Naive thymus-derived CD4-positive, alpha-beta T cell (primary cell): ENCODE measurements at regions not wholly inside any gene's neighbourhood (a gene's known extent, or its start where the extent isn't known, plus 50 kb on each side); places are given as distances from the start of the nearest gene placed in this dataset.

Source experiments
- ATAC-seq: fragments of 150-1000 bp; cut with Tn5 transposase; 2 replicates; pipeline ENCODE4 v1.10.0; 2021; ENCODE audit warnings: mild to moderate bottlenecking, moderate library complexity
- CTCF ChIA-PET: fragments of 350-600 bp; sonication (Branson Sonifier 250); formaldehyde crosslinking; loops from one replicate; lab custom pipeline; 2021; ENCODE audit warnings: antibody characterized with exemption; lab: Charles Lee
- POLR2A ChIA-PET: fragments of 350-600 bp; sonication (Branson Sonifier 250); formaldehyde crosslinking; loops from one replicate; lab custom pipeline; 2021; ENCODE audit warnings: antibody characterized with exemption, inconsistent platforms; lab: Charles Lee
- DNase-seq, 9 donors: peaks; one replicate each; pipeline versions ENCODE4 v3.0.0 to v3.0.0-alpha.2; 2020 to 2022; ENCODE audit warnings: mixed read lengths in 1 of 9
- H3K27ac ChIP-seq: one replicate; pipeline ENCODE4 v1.7.0; 2013; ENCODE audit warnings: mild to moderate bottlenecking, low read depth, low read length, moderate library complexity
- H3K27me3 ChIP-seq, 2 donors: one replicate each; pipeline ENCODE4 v1.7.0; 2013; ENCODE audit warnings: low read length in 2 of 2, mild to moderate bottlenecking in 2 of 2, moderate library complexity in 2 of 2; ENCODE audit not compliant: control insufficient read depth in 2 of 2, insufficient read depth in 2 of 2
- H3K36me3 ChIP-seq, 3 experiments: 1 replicate in 2 of 3; 2 replicates in 1 of 3; pipeline ENCODE4 v1.7.0; 2013; ENCODE audit warnings: low read length in 3 of 3, mild to moderate bottlenecking in 3 of 3, moderate library complexity in 1 of 3; ENCODE audit not compliant: insufficient read depth in 3 of 3, control insufficient read depth in 2 of 3
- H3K4me1 ChIP-seq, 2 donors: one replicate each; pipeline ENCODE4 v1.7.0; 2013; ENCODE audit warnings: low read length in 2 of 2, mild to moderate bottlenecking in 2 of 2, moderate library complexity in 1 of 2; ENCODE audit not compliant: control insufficient read depth in 2 of 2, insufficient read depth in 2 of 2
- H3K4me3 ChIP-seq: 2 replicates; pipeline ENCODE4 v1.7.0; 2013; ENCODE audit warnings: mild to moderate bottlenecking, low read length
- H3K9me3 ChIP-seq, 3 experiments: 1 replicate in 2 of 3; 2 replicates in 1 of 3; pipeline ENCODE4 v1.7.0; 2013; ENCODE audit warnings: low read length in 3 of 3; ENCODE audit not compliant: control insufficient read depth in 2 of 3
- H3K27ac Mint-ChIP-seq, 9 donors: one replicate each; pipeline ENCODE4 v1.8.0; 2020 to 2022; ENCODE audit warnings: mixed read lengths in 9 of 9, mild to moderate bottlenecking in 8 of 9, moderate library complexity in 5 of 9, inconsistent platforms in 2 of 9
- H3K27me3 Mint-ChIP-seq, 5 donors: one replicate each; pipeline ENCODE4 v1.8.0; 2021 to 2022; ENCODE audit warnings: mixed read lengths in 5 of 5, mild to moderate bottlenecking in 1 of 5
- H3K36me3 Mint-ChIP-seq, 5 donors: one replicate each; pipeline ENCODE4 v1.8.0; 2020 to 2022; ENCODE audit warnings: mixed read lengths in 5 of 5, mild to moderate bottlenecking in 3 of 5, inconsistent platforms in 1 of 5
- H3K4me1 Mint-ChIP-seq, 7 donors: one replicate each; pipeline ENCODE4 v1.8.0; 2020 to 2022; ENCODE audit warnings: mixed read lengths in 7 of 7, mild to moderate bottlenecking in 3 of 7, inconsistent platforms in 1 of 7
- H3K4me3 Mint-ChIP-seq, 10 donors: one replicate each; pipeline ENCODE4 v1.8.0; 2020 to 2022; ENCODE audit warnings: mild to moderate bottlenecking in 10 of 10, mixed read lengths in 10 of 10, moderate library complexity in 6 of 10, inconsistent platforms in 2 of 10
- H3K9me3 Mint-ChIP-seq, 11 donors: one replicate each; pipeline ENCODE4 v1.8.0; 2020 to 2022; ENCODE audit warnings: mixed read lengths in 11 of 11, mild to moderate bottlenecking in 4 of 11, inconsistent platforms in 1 of 11, moderate library complexity in 1 of 11
- intact Hi-C, 2 donors: fragments of 100-400 bp; cut with micrococcal nuclease; formaldehyde crosslinking; loops; one replicate each; pipeline ENCODE4 v1.15.1; 2023

GRCh38 chr12:19055589-19055988 lies 73.9 kb upstream of the PLEKHA5 start:
- H3K27ac Mint-ChIP-seq = no peak overlapping the region
- Histone ChIP-seq H3K36me3 (no peaks in the 10 kb centered on the region), H3K27ac (no peak overlapping the region), H3K4me1 (no peaks in the 10 kb centered on the region), H3K9me3 (no peaks in the 10 kb centered on the region), H3K27me3 (no peaks in the 10 kb centered on the region), H3K4me3 (no peak overlapping the region)
- H3K9me3 Mint-ChIP-seq = peaks cover 0 to 4% (median 0%) of the 10 kb centered on the region in 11 donors
- H3K4me1 Mint-ChIP-seq = peaks cover 0 to 2% (median 0%) of the 10 kb centered on the region in 7 donors
- CTCF ChIA-PET = no interaction called here
- intact Hi-C loops = no loop called here
- POLR2A ChIA-PET = no interaction called here
- DNase-seq (no peak), ATAC-seq (no peak)
- no peaks in the 10 kb centered on the region for H3K36me3 Mint-ChIP-seq
- peaks cover 0 to 14% (median 0%) of the 10 kb centered on the region in 5 donors for H3K27me3 Mint-ChIP-seq
- no peak overlapping the region for H3K4me3 Mint-ChIP-seq

- DNase-seq = no peak
- H3K4me1 ChIP-seq = no peaks in the 10 kb centered on the region
- H3K4me1 Mint-ChIP-seq = no peaks in the 10 kb centered on the region
- no peaks in the 10 kb centered on the region for H3K36me3 ChIP-seq
- no peaks in the 10 kb centered on the region for H3K36me3 Mint-ChIP-seq
- POLR2A ChIA-PET = no interaction called here
- H3K27ac ChIP-seq = no peak overlapping the region
- intact Hi-C loops = no loop called here
- no peak overlapping the region for H3K27ac Mint-ChIP-seq
- H3K27me3 Mint-ChIP-seq = peaks cover 0 to 13% (median 0%) of the 10 kb centered on the region in 5 donors
- no peaks in the 10 kb centered on the region for H3K9me3 ChIP-seq
- no peaks in the 10 kb centered on the region for H3K27me3 ChIP-seq
- peaks cover 0 to 5% (median 0%) of the 10 kb centered on the region in 11 donors for H3K9me3 Mint-ChIP-seq
- H3K4me3 ChIP-seq = no peak overlapping the region
- CTCF ChIA-PET = no interaction called here
- no peak for ATAC-seq
- no peak overlapping the region for H3K4me3 Mint-ChIP-seq
Observed at GRCh38 chr12:19058235-19059021, 71.1 kb upstream of the PLEKHA5 start.

DNA sequence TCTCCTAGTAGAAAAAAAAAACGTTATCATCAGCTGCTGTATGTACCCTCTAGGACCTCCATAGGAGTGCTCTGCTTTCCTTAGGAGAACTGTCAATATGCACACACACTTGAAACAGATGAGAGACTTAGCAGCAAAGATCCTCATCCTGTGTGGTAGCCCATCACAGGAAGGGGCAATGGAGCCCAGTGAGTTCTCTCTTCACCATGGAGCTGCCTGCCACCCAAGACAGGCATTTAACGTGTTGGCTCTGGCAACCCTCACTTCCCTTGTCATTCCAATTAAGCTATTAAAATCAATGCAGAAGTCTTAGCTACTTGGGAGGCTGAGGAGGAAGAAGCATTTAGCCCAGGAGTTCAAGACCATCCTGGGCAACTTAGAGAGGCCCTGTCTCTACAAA lies 64.8 kb upstream of the PLEKHA5 start:
- ChIA-PET POLR2A (no interaction called here), CTCF (no interaction called here)
- no peaks in the 10 kb centered on the region for H3K9me3 ChIP-seq
- H3K27me3 ChIP-seq = no peaks in the 10 kb centered on the region
- no peak overlapping the region for H3K27ac ChIP-seq
- intact Hi-C loops = no loop called here
- H3K9me3 Mint-ChIP-seq = peaks cover 0 to 4% (median 0%) of the 10 kb centered on the region in 11 donors
- H3K27ac Mint-ChIP-seq = no peak overlapping the region
- no peaks in the 10 kb centered on the region for H3K36me3 Mint-ChIP-seq
- H3K4me3 ChIP-seq = no peak overlapping the region
- no peaks in the 10 kb centered on the region for H3K4me1 ChIP-seq
- H3K4me1 Mint-ChIP-seq = no peaks in the 10 kb centered on the region
- H3K36me3 ChIP-seq = no peaks in the 10 kb centered on the region
- H3K27me3 Mint-ChIP-seq = peaks cover 0 to 4% (median 0%) of the 10 kb centered on the region in 5 donors
- H3K4me3 Mint-ChIP-seq = no peak overlapping the region
- DNase-seq (no peak), ATAC-seq (no peak)

GRCh38 chr12:19065223-19065622 lies 64.3 kb upstream of the PLEKHA5 start:
- Histone ChIP-seq H3K4me1 (no peaks in the 10 kb centered on the region), H3K27ac (no peak overlapping the region), H3K9me3 (no peaks in the 10 kb centered on the region), H3K27me3 (no peaks in the 10 kb centered on the region), H3K4me3 (no peak overlapping the region), H3K36me3 (no peaks in the 10 kb centered on the region)
- H3K27ac Mint-ChIP-seq = no peak overlapping the region
- ChIA-PET POLR2A (no interaction called here), CTCF (interaction anchor here (0.8 kb wide), 1 partner anchor 33 kb away, joined by 4 read pairs; no protein-coding TSS in a partner anchor)
- ATAC-seq (no peak), DNase-seq (no peak)
- peaks cover 0 to 4% (median 0%) of the 10 kb centered on the region in 11 donors for H3K9me3 Mint-ChIP-seq
- no peak overlapping the region for H3K4me3 Mint-ChIP-seq
- H3K36me3 Mint-ChIP-seq = no peaks in the 10 kb centered on the region
- H3K4me1 Mint-ChIP-seq = no peaks in the 10 kb centered on the region
- intact Hi-C loops = no loop called here
- H3K27me3 Mint-ChIP-seq = peaks cover 0 to 4% (median 0%) of the 10 kb centered on the region in 5 donors

- Mint-ChIP-seq H3K27ac (no peak overlapping the region), H3K4me1 (no peaks in the 10 kb centered on the region), H3K4me3 (no peak overlapping the region), H3K27me3 (peaks cover 0 to 8% (median 0%) of the 10 kb centered on the region in 5 donors), H3K9me3 (peaks cover 0 to 4% (median 0%) of the 10 kb centered on the region in 11 donors), H3K36me3 (no peaks in the 10 kb centered on the region)
- Histone ChIP-seq H3K4me1 (no peaks in the 10 kb centered on the region), H3K36me3 (no peaks in the 10 kb centered on the region), H3K27ac (no peak overlapping the region), H3K9me3 (no peaks in the 10 kb centered on the region), H3K4me3 (no peak overlapping the region), H3K27me3 (no peaks in the 10 kb centered on the region)
- ChIA-PET POLR2A (no interaction called here), CTCF (interaction anchor here (0.8 kb wide), 1 partner anchor 33 kb away, joined by 4 read pairs; no protein-coding TSS in a partner anchor)
- ATAC-seq (no peak), DNase-seq (no peak)
- intact Hi-C loops = no loop called here
Observed at GRCh38 chr12:19065871-19066270, 63.7 kb upstream of the PLEKHA5 start.

DNA sequence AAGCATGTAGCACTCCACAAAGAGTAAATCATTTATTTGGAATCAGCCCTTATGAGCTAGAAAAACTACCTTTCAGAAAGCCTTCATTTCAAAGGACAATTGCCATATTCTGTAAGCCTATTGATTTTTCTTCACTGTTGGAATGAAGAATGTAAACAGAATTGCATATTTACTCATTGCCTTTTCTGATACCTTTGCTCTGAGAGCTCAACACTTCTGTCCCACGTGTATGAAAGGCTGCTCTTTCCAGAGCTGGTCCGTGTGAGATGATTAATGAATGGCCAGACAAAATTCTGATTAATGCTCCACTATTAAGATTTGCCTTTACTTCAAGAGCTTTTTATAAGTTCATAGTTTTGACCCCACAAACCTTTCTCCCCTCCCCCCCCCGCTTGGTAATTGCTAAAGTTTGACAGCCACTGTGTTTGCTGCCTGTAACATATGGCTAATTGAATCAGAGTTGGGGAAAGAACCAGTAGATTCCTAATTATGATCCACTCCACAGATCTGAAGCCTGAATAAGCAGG lies 63.0 kb upstream of the PLEKHA5 start:
- ChIA-PET POLR2A (no interaction called here), CTCF (no interaction called here)
- Mint-ChIP-seq H3K9me3 (peaks cover 0 to 4% (median under 1%) of the 10 kb centered on the region in 11 donors), H3K27me3 (peaks cover 0 to 14% (median 0%) of the 10 kb centered on the region in 5 donors), H3K4me1 (no peaks in the 10 kb centered on the region), H3K27ac (no peak overlapping the region), H3K36me3 (no peaks in the 10 kb centered on the region), H3K4me3 (no peak overlapping the region)
- Histone ChIP-seq H3K9me3 (no peaks in the 10 kb centered on the region), H3K36me3 (no peaks in the 10 kb centered on the region), H3K27ac (no peak overlapping the region), H3K27me3 (no peaks in the 10 kb centered on the region), H3K4me3 (no peak overlapping the region), H3K4me1 (no peaks in the 10 kb centered on the region)
- DNase-seq = no peak
- intact Hi-C loops = no loop called here
- no peak for ATAC-seq

GRCh38 chr12:19068137-19068536 lies 61.4 kb upstream of the PLEKHA5 start:
- no peak overlapping the region for H3K27ac ChIP-seq
- Mint-ChIP-seq H3K4me3 (no peak overlapping the region), H3K36me3 (no peaks in the 10 kb centered on the region), H3K9me3 (peaks cover 0 to 5% (median 2%) of the 10 kb centered on the region in 11 donors), H3K27me3 (peaks cover 0 to 14% (median 0%) of the 10 kb centered on the region in 5 donors), H3K27ac (no peak overlapping the region), H3K4me1 (no peaks in the 10 kb centered on the region)
- H3K4me3 ChIP-seq = no peak overlapping the region
- DNase-seq = no peak
- H3K9me3 ChIP-seq = no peaks in the 10 kb centered on the region
- ChIA-PET POLR2A (no interaction called here), CTCF (no interaction called here)
- no peaks in the 10 kb centered on the region for H3K27me3 ChIP-seq
- intact Hi-C loops = no loop called here
- H3K36me3 ChIP-seq = no peaks in the 10 kb centered on the region
- H3K4me1 ChIP-seq = no peaks in the 10 kb centered on the region
- ATAC-seq = no peak
